NCI-H1930 (cell line): ENCODE measurements at regions not wholly inside any gene's neighbourhood (a gene's known extent, or its start where the extent isn't known, plus 50 kb on each side); places are given as distances from the start of the nearest gene placed in this dataset.

ENCODE experiments used
- DNase-seq, 2 experiments: peaks; one replicate each; lab custom pipeline; 2025; lab: John Stamatoyannopoulos, UW

GRCh38 chr12:93944911-93945310, 203.5 kb upstream of the PLXNC1 start:
- no peak for DNase-seq

- no peak for DNase-seq
These were observed 201.7 kb upstream of the PLXNC1 start for GRCh38 chr12:93946542-93947150.

- no peak for DNase-seq
These were observed 200.9 kb upstream of the PLXNC1 start for GRCh38 chr12:93947486-93947885.

- DNase-seq: no peak
These were observed 198.1 kb upstream of the PLXNC1 start for GRCh38 chr12:93950311-93950710.

GRCh38 chr12:93954166-93955112, 193.9 kb upstream of the PLXNC1 start:
- DNase-seq: no peak

- DNase-seq: no peak
These were observed 191.8 kb upstream of the PLXNC1 start for GRCh38 chr12:93956551-93956950.

- DNase-seq: no peak
These were observed 191.2 kb upstream of the PLXNC1 start for GRCh38 chr12:93957168-93957567.

- no peak for DNase-seq
These were observed 190.5 kb upstream of the PLXNC1 start for GRCh38 chr12:93957870-93958269.

GRCh38 chr12:93959657-93960056, 188.7 kb upstream of the PLXNC1 start:
- DNase-seq: no peak

- DNase-seq: no peak
These were observed 187.9 kb upstream of the PLXNC1 start for GRCh38 chr12:93960521-93960920.

GRCh38 chr12:93962336-93962735, 186.0 kb upstream of the PLXNC1 start:
- DNase-seq: no peak

GRCh38 chr12:93964936-93965335, 183.4 kb upstream of the PLXNC1 start:
- no peak for DNase-seq

- no peak for DNase-seq
These were observed 181.8 kb upstream of the PLXNC1 start for GRCh38 chr12:93966516-93967133.

GRCh38 chr12:93967454-93967853, 180.9 kb upstream of the PLXNC1 start:
- DNase-seq: no peak

- no peak for DNase-seq
These were observed 179.7 kb upstream of the PLXNC1 start for GRCh38 chr12:93968536-93969285.

- no peak for DNase-seq
These were observed 177.3 kb upstream of the PLXNC1 start for GRCh38 chr12:93970900-93971688.

- DNase-seq: no peak
These were observed 175.8 kb upstream of the PLXNC1 start for GRCh38 chr12:93972411-93973208.

GRCh38 chr12:93974252-93974651, 174.1 kb upstream of the PLXNC1 start:
- no peak for DNase-seq

GRCh38 chr12:93976024-93976423, 172.4 kb upstream of the PLXNC1 start:
- no peak for DNase-seq

- no peak for DNase-seq
These were observed 171.3 kb upstream of the PLXNC1 start for GRCh38 chr12:93977081-93977480.

GRCh38 chr12:93978553-93978952, 169.8 kb upstream of the PLXNC1 start:
- DNase-seq: no peak
